ENCODE measurements at regions not wholly inside any gene's neighbourhood (a gene's known extent, or its start where the extent isn't known, plus 50 kb on each side); places are given as distances from the start of the nearest gene placed in this dataset.

DNA sequence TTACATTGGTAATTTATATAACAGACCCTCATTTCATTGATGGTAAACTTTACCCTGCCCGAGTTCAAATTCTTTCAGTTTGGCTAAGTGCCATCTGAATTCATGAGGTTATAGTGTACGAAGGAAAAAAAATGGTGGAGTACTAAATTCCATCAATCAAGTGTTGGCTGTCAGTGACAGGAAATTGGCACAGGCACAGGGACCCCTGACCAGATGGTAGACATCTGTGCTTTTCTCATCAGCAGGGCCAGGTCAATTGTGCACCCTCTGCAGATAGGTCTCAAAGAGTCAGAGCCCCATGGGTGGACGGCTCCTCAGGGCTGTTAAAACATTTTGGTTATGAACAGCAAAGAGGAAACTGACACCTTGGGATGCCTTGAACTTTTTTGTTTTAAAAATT, 439.2 kb downstream of the SETBP1 start:
- no peak for TF ChIP-seq CTCF (IDR thresholded peaks at IDR 0.05)
- TF ChIP-seq POLR2A (IDR thresholded peaks at IDR 0.05), result no peak

All from right lobe of liver (tissue), 4 donors.